ENCODE measurements at regions not wholly inside any gene's neighbourhood (a gene's known extent, or its start where the extent isn't known, plus 50 kb on each side); places are given as distances from the start of the nearest gene placed in this dataset.
"Not testable (repeated sequence)": the region's sequence is repeated elsewhere in the genome, so short reads cannot be mapped to it uniquely, and the experiment has no call there.

- DNase-seq, result no peak
Observed at GRCh38 chr1:114260805-114261484, 107.3 kb upstream of the SYT6 start.

GRCh38 chr1:114259511-114260160, 106.0 kb upstream of the SYT6 start:
- DNase-seq, result no peak

- no peak for DNase-seq
Observed at GRCh38 chr1:114258633-114259032, 105.0 kb upstream of the SYT6 start.

- DNase-seq, result no peak
Observed at GRCh38 chr1:114258074-114258473, 104.4 kb upstream of the SYT6 start.

- no peak for DNase-seq
Observed at GRCh38 chr1:114257554-114257953, 103.9 kb upstream of the SYT6 start.

GRCh38 chr1:114253900-114254299, 100.2 kb upstream of the SYT6 start:
- no peak for DNase-seq

- no peak for DNase-seq
Observed at GRCh38 chr1:114251573-114251939, 97.9 kb upstream of the SYT6 start.

GRCh38 chr1:114250683-114251572, 97.3 kb upstream of the SYT6 start:
- DNase-seq, result no peak

GRCh38 chr1:114249691-114250090, 96.0 kb upstream of the SYT6 start:
- DNase-seq, result no peak

- DNase-seq, result no peak
Observed at GRCh38 chr1:114248162-114248561, 94.5 kb upstream of the SYT6 start.

- DNase-seq, result not testable (repeated sequence)
Observed at GRCh38 chr1:114242531-114243210, 89.0 kb upstream of the SYT6 start.

GRCh38 chr1:114238053-114238452, 84.4 kb upstream of the SYT6 start:
- DNase-seq, result no peak

GRCh38 chr1:114236517-114236916, 82.8 kb upstream of the SYT6 start:
- no peak for DNase-seq

GRCh38 chr1:114235960-114236359, 82.3 kb upstream of the SYT6 start:
- no peak for DNase-seq

GRCh38 chr1:114235281-114235680, 81.6 kb upstream of the SYT6 start:
- no peak for DNase-seq

GRCh38 chr1:114234408-114235124, 80.9 kb upstream of the SYT6 start:
- DNase-seq, result no peak

- no peak for DNase-seq
Observed at GRCh38 chr1:114232691-114233090, 79.0 kb upstream of the SYT6 start.

GRCh38 chr1:114231301-114231700, 77.6 kb upstream of the SYT6 start:
- no peak for DNase-seq

- no peak for DNase-seq
Observed at GRCh38 chr1:114229368-114229767, 75.7 kb upstream of the SYT6 start.

- DNase-seq, result no peak
Observed at GRCh38 chr1:114227059-114227458, 73.4 kb upstream of the SYT6 start.

- DNase-seq, result no peak
Observed at GRCh38 chr1:114224196-114224907, 70.7 kb upstream of the SYT6 start.

- DNase-seq, result no peak
Observed at GRCh38 chr1:114222920-114223319, 69.3 kb upstream of the SYT6 start.

All from CD4-positive, alpha-beta T cell treated with Interleukin-17A for 4 hours (primary cell).